ENCODE measurements at regions not wholly inside any gene's neighbourhood (a gene's known extent, or its start where the extent isn't known, plus 50 kb on each side); places are given as distances from the start of the nearest gene placed in this dataset.

- TF ChIP-seq CTCF (IDR thresholded peaks at IDR 0.05 in 4 of 5, conservative IDR thresholded peaks at IDR 0.05 in 1 of 5) (no peak), POLR2A (IDR thresholded peaks at IDR 0.05) (no peak)
Measured at GRCh38 chr15:91516866-91517265, 336.6 kb upstream of the SLCO3A1 start.

All from gastrocnemius medialis (tissue), 4 donors.